Vagina (tissue), 2 donors: ENCODE measurements at regions not wholly inside any gene's neighbourhood (a gene's known extent, or its start where the extent isn't known, plus 50 kb on each side); places are given as distances from the start of the nearest gene placed in this dataset.

Experiments
- CTCF ChIP-seq, 3 experiments: fragments of 450-650 bp in 2 of 3; fragments of 200-600 bp in 1 of 3; sonication (generic) in 1 of 3; IDR thresholded peaks; one replicate each; pipeline ENCODE4 v1.5.1; 2017 to 2019; ENCODE audit warnings: antibody characterized with exemption in 3 of 3, mild to moderate bottlenecking in 2 of 3, moderate library complexity in 2 of 3
- POLR2A ChIP-seq, 2 donors: fragments of 450-650 bp; IDR thresholded peaks; one replicate each; pipeline ENCODE4 v1.6.1; 2017; ENCODE audit warnings: antibody characterized with exemption in 2 of 2, mild to moderate bottlenecking in 2 of 2, moderate library complexity in 2 of 2
- POLR2AphosphoS5 ChIP-seq, 2 donors: sonication (generic); formaldehyde crosslinking; IDR thresholded peaks; one replicate each; pipeline ENCODE4 v1.9.0; 2017; ENCODE audit warnings: antibody characterized with exemption in 2 of 2, mild to moderate bottlenecking in 2 of 2, low read depth in 1 of 2; ENCODE audit not compliant: insufficient read depth in 1 of 2

- TF ChIP-seq CTCF (IDR thresholded peaks at IDR 0.05) (peak in 1 of 3 experiments; percentile 15), POLR2A (IDR thresholded peaks at IDR 0.05) (no peak), POLR2AphosphoS5 (IDR thresholded peaks at IDR 0.05; ENCODE audit: insufficient read depth in 1 of 2, low read depth in 1 of 2) (no peak)
Observed at GRCh38 chr16:9159839-9160550, 68.6 kb downstream of the HAPSTR1 start.
